ENCODE measurements at regions not wholly inside any gene's neighbourhood (a gene's known extent, or its start where the extent isn't known, plus 50 kb on each side); places are given as distances from the start of the nearest gene placed in this dataset.

DNA sequence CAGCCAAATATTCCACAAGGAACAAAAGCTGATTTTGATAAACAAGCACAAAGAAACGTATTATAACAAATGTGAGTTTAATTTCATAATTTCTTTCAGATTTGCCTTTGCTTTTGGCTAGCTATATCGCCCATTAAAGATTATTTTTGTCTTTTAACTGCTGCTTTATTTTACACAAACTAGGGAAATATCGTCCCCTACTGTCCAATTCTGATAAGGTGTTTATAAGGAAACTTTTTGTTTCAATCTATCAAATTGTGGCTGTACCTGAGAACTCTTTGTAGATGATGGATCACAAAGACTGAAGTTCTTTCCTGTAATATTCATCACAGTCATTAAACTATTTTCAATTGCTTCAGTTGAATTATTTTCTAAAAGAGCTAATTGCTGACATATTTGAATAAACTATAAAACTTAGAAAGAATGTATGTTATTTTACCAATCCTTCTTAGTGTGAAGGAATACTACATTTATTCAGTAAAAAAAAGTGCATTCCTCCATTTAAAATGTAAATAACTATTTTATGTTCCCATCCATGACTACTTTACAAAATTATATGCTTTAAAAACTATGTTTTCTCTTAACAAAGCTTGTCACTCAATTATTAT lies 431.3 kb upstream of the ITGA1 start:
- H3K27me3 ChIP-seq (ENCODE audit: control insufficient read depth, insufficient read depth, low read length) = no peaks in the 10 kb centered on the region
- no peak overlapping the region for H3K4me3 ChIP-seq (ENCODE audit: low read depth, low read length)
- peaks cover 2% of the 10 kb centered on the region for H3K4me1 ChIP-seq
- TF ChIP-seq, protein P1, sequence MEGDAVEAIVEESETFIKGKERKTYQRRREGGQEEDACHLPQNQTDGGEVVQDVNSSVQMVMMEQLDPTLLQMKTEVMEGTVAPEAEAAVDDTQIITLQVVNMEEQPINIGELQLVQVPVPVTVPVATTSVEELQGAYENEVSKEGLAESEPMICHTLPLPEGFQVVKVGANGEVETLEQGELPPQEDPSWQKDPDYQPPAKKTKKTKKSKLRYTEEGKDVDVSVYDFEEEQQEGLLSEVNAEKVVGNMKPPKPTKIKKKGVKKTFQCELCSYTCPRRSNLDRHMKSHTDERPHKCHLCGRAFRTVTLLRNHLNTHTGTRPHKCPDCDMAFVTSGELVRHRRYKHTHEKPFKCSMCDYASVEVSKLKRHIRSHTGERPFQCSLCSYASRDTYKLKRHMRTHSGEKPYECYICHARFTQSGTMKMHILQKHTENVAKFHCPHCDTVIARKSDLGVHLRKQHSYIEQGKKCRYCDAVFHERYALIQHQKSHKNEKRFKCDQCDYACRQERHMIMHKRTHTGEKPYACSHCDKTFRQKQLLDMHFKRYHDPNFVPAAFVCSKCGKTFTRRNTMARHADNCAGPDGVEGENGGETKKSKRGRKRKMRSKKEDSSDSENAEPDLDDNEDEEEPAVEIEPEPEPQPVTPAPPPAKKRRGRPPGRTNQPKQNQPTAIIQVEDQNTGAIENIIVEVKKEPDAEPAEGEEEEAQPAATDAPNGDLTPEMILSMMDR (IDR thresholded peaks at IDR 0.05) = peak; percentile 46
- no peak overlapping the region for H2AFZ ChIP-seq
- no peaks in the 10 kb centered on the region for H3K36me3 ChIP-seq (ENCODE audit: control insufficient read depth, insufficient read depth, low read length)
- H3K4me2 ChIP-seq (ENCODE audit: low read length) = no peak overlapping the region
- H3K27ac ChIP-seq = no peak overlapping the region
- no peaks in the 10 kb centered on the region for H3K79me2 ChIP-seq
- no peak overlapping the region for H3K9ac ChIP-seq
- H3K9me3 ChIP-seq (ENCODE audit: control insufficient read depth, low read length) = no peaks in the 10 kb centered on the region

DNA sequence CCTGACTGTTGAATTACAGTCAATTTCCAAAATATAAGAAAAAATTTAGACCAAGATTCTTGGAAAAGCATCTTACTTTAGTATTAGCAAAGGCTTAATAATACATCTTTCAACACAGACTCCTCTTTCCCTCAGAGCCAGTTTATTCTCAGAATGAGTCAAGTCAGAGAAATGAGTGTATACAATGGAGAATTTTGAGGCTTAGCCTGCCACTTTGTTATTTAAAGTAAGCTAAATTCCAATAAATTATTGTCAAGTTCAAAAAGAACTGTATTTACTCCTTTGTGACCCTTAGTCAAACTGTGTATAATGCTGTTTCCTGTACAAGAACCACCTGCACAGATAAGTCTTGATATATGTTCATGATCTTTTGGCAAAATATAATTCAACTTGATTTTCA lies 428.5 kb upstream of the ITGA1 start:
- H3K36me3 ChIP-seq (ENCODE audit: control insufficient read depth, insufficient read depth, low read length) = no peaks in the 10 kb centered on the region
- no peaks in the 10 kb centered on the region for H3K79me2 ChIP-seq
- H3K27me3 ChIP-seq (ENCODE audit: control insufficient read depth, insufficient read depth, low read length) = no peaks in the 10 kb centered on the region
- TF ChIP-seq, protein P1 (IDR thresholded peaks at IDR 0.05) = no peak
- no peak overlapping the region for H2AFZ ChIP-seq
- no peak overlapping the region for H3K4me3 ChIP-seq (ENCODE audit: low read depth, low read length)
- H3K4me1 ChIP-seq = no peaks in the 10 kb centered on the region
- no peak overlapping the region for H3K9ac ChIP-seq
- H3K4me2 ChIP-seq (ENCODE audit: low read length) = no peak overlapping the region
- no peak overlapping the region for H3K27ac ChIP-seq
- H3K9me3 ChIP-seq (ENCODE audit: control insufficient read depth, low read length) = no peaks in the 10 kb centered on the region

DNA sequence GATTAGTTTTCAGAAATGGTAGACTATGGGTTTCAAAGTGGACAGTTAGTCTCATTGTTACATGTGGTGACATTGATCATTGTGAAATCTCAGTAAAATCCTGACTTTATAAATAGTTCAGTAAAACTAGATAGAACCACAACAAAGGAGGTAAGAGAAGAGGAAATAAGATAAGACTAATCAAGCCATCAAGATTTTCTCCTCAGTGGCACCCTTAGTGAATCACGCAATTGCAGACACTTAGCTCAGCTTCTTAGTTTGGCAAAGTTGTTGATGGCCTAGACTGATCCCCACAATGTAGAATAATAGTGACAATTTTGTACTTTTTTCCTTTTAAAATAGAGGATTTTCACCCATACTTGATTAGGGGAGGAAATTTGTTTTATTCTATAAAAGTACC lies 426.7 kb upstream of the ITGA1 start:
- no peaks in the 10 kb centered on the region for H3K9me3 ChIP-seq (ENCODE audit: control insufficient read depth, low read length)
- no peaks in the 10 kb centered on the region for H3K79me2 ChIP-seq
- H3K4me3 ChIP-seq (ENCODE audit: low read depth, low read length) = no peak overlapping the region

DNA sequence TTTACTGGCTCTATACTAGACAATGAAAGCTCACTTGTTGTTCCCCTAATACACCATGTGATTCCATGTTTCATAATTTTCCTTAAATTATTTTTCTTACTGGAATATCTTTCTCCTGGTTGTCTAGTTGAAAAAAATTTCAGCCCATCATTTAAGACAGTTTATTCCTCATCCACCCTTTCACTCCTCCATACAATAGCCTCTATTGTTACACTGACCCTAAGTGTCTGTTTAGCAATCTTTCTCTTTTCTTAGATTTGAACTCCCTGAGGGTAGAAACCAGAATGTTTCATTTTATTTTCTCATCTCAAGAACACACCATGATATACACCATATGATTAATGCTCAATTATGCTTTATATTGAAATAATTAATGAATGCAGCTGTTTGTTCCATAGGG lies 413.4 kb upstream of the ITGA1 start:
- Histone ChIP-seq H3K9ac (no peak overlapping the region), H3K27ac (no peak overlapping the region), H3K36me3 (ENCODE audit: control insufficient read depth, insufficient read depth, low read length) (no peaks in the 10 kb centered on the region), H3K9me3 (ENCODE audit: control insufficient read depth, low read length) (no peaks in the 10 kb centered on the region), H3K4me1 (no peaks in the 10 kb centered on the region), H3K27me3 (ENCODE audit: control insufficient read depth, insufficient read depth, low read length) (no peaks in the 10 kb centered on the region), H2AFZ (no peak overlapping the region), H3K79me2 (no peaks in the 10 kb centered on the region), H3K4me3 (ENCODE audit: low read depth, low read length) (no peak overlapping the region), H3K4me2 (ENCODE audit: low read length) (no peak overlapping the region)
- TF ChIP-seq, protein P1 (IDR thresholded peaks at IDR 0.05) = no peak

More for the DNA sequence above, 426.7 kb upstream of the ITGA1 start:
- Histone ChIP-seq H3K36me3 (ENCODE audit: control insufficient read depth, insufficient read depth, low read length) (no peaks in the 10 kb centered on the region), H3K9ac (no peak overlapping the region), H2AFZ (no peak overlapping the region), H3K4me1 (no peaks in the 10 kb centered on the region), H3K27ac (no peak overlapping the region), H3K27me3 (ENCODE audit: control insufficient read depth, insufficient read depth, low read length) (no peaks in the 10 kb centered on the region), H3K4me2 (ENCODE audit: low read length) (no peak overlapping the region)
- TF ChIP-seq, protein P1 (IDR thresholded peaks at IDR 0.05) = no peak

DNA sequence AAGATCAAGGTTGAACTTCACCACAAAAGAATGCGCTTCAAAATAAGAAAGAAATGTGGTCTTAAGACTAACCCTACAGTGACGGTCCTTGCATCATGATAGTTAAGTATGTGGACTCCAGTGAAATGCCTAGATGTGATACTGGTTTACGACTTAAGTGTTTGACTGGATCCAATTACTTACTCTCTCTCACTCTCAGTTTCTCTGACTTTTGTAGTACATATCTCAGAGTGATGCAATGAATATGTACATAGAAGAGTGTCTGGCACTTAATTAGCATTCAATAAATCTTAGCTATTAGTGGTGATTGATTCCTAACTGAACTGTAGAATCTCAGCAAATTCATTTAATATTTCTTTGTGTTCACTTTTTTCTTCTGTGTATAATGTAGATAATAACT lies 411.7 kb upstream of the ITGA1 start:
- Histone ChIP-seq H3K9me3 (ENCODE audit: control insufficient read depth, low read length) (no peaks in the 10 kb centered on the region), H3K4me1 (no peaks in the 10 kb centered on the region), H3K36me3 (ENCODE audit: control insufficient read depth, insufficient read depth, low read length) (no peaks in the 10 kb centered on the region), H2AFZ (no peak overlapping the region), H3K27me3 (ENCODE audit: control insufficient read depth, insufficient read depth, low read length) (no peaks in the 10 kb centered on the region), H3K4me2 (ENCODE audit: low read length) (no peak overlapping the region), H3K79me2 (no peaks in the 10 kb centered on the region), H3K27ac (no peak overlapping the region), H3K9ac (no peak overlapping the region), H3K4me3 (ENCODE audit: low read depth, low read length) (no peak overlapping the region)
- TF ChIP-seq, protein P1 (IDR thresholded peaks at IDR 0.05) = no peak
